ENCODE measurements at regions not wholly inside any gene's neighbourhood (a gene's known extent, or its start where the extent isn't known, plus 50 kb on each side); places are given as distances from the start of the nearest gene placed in this dataset.

DNA sequence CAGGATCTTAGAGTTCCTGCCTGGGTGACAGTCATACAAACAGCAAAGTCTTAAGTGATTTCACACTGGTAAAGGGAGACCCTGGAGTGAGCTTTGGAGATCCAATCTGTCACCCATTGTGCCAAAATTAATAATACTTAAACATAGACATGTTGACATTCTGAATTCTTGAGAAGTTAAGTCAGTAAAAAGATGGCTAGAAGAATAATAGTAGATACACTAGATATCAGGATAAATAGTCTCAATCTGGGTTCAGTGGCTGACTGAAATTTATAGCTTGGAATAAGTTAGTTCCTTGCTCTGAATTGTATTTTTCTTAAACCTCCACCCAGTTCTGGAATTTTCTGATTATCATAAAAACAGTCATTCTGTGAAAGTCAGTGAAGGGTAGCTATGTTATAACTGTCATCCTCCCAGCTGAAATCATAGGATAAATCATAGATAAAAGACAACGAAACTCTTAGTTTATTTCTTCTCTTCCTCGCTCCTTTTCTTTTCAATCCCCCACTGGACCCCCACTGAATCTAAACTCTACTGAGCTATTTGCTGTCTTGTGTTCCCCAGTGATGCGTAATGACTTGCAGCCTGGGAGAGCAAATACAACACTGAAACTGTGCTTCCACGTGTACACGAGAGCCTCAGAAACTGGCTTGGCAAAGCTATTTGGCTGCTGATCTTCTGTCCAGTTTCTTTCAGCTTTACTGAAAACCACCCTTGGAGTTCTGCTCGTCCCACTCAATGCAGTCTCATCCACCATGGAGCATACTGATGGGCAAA is 175.4 kb upstream of the TP63 start:
- no peak overlapping the region for H2AK9ac ChIP-seq (replicated peaks; ENCODE audit: low read depth, low read length, poor library complexity)
- H2BK120ac ChIP-seq (ENCODE audit: low read depth, low read length) = no peak overlapping the region
- dilution Hi-C loops (cut with HindIII; ENCODE audit: low sequenced_read_pairs, unreplicated experiment) (no loop called here), intact Hi-C loops (cut with micrococcal nuclease) (no loop called here), in situ Hi-C loops (cut with MboI; ENCODE audit: low sequenced_read_pairs) (no loop called here)
- H3K4me3 ChIP-seq (ENCODE audit: insufficient read depth, low read depth, low read length) = no peak overlapping the region
- H2BK15ac ChIP-seq (ENCODE audit: low read depth, low read length) = no peak overlapping the region
- H3K18ac ChIP-seq (ENCODE audit: low read depth, low read length) = no peak overlapping the region
- no peak overlapping the region for H3K9ac ChIP-seq (ENCODE audit: low read depth, low read length)
- H3K4me2 ChIP-seq (ENCODE audit: low read depth, low read length) = no peak overlapping the region
- H3K27ac ChIP-seq (ENCODE audit: insufficient read depth, low read length) = no peak overlapping the region
- no peaks in the 10 kb centered on the region for H4K20me1 ChIP-seq (ENCODE audit: insufficient read depth, low read length)
- H2BK5ac ChIP-seq (ENCODE audit: low read depth, low read length, poor library complexity, severe bottlenecking) = no peak overlapping the region
- H4K91ac ChIP-seq (ENCODE audit: insufficient read depth, low read depth, low read length) = no peak overlapping the region
- no peak overlapping the region for H2AFZ ChIP-seq (replicated peaks; ENCODE audit: low read length, poor library complexity)
- H3K79me1 ChIP-seq (ENCODE audit: low read depth in 1 of 2, low read length in 2 of 2) = no peaks in the 10 kb centered on the region
- POLR2A ChIA-PET (ENCODE audit: unreplicated experiment) = no interaction called here
- no peak overlapping the region for H3K14ac ChIP-seq (replicated peaks; ENCODE audit: low read depth, low read length)
- no peak overlapping the region for H4K8ac ChIP-seq (ENCODE audit: low read depth in 2 of 2, low read length in 2 of 2)
- no peak overlapping the region for H4K5ac ChIP-seq (ENCODE audit: low read depth, low read length)
- no peak overlapping the region for H2AK5ac ChIP-seq (ENCODE audit: low read depth, low read length)
- no peak overlapping the region for H3K4ac ChIP-seq (ENCODE audit: low read depth, low read length)
- BruUV-seq (replicated peaks) = no TSS peak
- H2BK20ac ChIP-seq (ENCODE audit: low read depth, low read length) = no peak overlapping the region
- no peaks in the 10 kb centered on the region for H3K9me3 ChIP-seq (ENCODE audit: control insufficient read depth, insufficient read depth, low read length)
- ATAC-seq (ENCODE audit: low read depth) (no peak), DNase-seq (no peak)
- no peak overlapping the region for H3K23ac ChIP-seq (ENCODE audit: low read depth, low read length)
- 41% methylated on average over 3 of the region's 6 CpGs; no CpG with 5 or more reads in 1 of the 2 experiments for WGBS, 2 experiments (ENCODE audit: extremely low coverage in 2 of 2, insufficient read length in 1 of 2)
- no peaks in the 10 kb centered on the region for H3K4me1 ChIP-seq (ENCODE audit: control insufficient read depth, insufficient read depth, low read length)
- no peak for TF ChIP-seq SMC3 (IDR thresholded peaks at IDR 0.05; ENCODE audit: low read depth, low read length)
- no peak for TF ChIP-seq CEBPB (IDR thresholded peaks at IDR 0.05; ENCODE audit: low read depth, low read length)
- no peak for TF ChIP-seq CHD1 (IDR thresholded peaks at IDR 0.05; ENCODE audit: low read depth, low read length)
- TF ChIP-seq FOS (IDR thresholded peaks at IDR 0.05; ENCODE audit: low read depth, low read length) = no peak
- CTCF ChIA-PET = no interaction called here
- no peaks in the 10 kb centered on the region for H3K36me3 ChIP-seq (ENCODE audit: control insufficient read depth, insufficient read depth, low read length)
- H3K56ac ChIP-seq (ENCODE audit: extremely low read depth, insufficient read depth, low read length) = no peak overlapping the region
- no peaks in the 10 kb centered on the region for H3K27me3 ChIP-seq (ENCODE audit: control insufficient read depth, insufficient read depth, low read length)
- no peaks in the 10 kb centered on the region for H3K9me1 ChIP-seq (ENCODE audit: insufficient read depth, low read length)
